Tibial artery (tissue), 4 donors: ENCODE measurements at regions not wholly inside any gene's neighbourhood (a gene's known extent, or its start where the extent isn't known, plus 50 kb on each side); places are given as distances from the start of the nearest gene placed in this dataset.

ENCODE experiments used
- DNase-seq, 2 donors: peaks; one replicate each; pipeline ENCODE4 v3.0.0-alpha.2; 2019
- H3K27ac ChIP-seq, 2 donors: fragments of 200-600 bp; sonication (generic) in 1 of 2; 1 replicate in 1 of 2; 2 replicates in 1 of 2; pipeline ENCODE4 v1.5.1; 2018 to 2019; ENCODE audit warnings: mild to moderate bottlenecking in 1 of 2
- H3K27me3 ChIP-seq, 2 donors: fragments of 200-600 bp; sonication (generic) in 1 of 2; one replicate each; pipeline versions ENCODE4 v1.5.1 to v1.6.0; 2016 to 2019
- H3K36me3 ChIP-seq, 3 donors: fragments of 200-600 bp; sonication (generic) in 2 of 3; one replicate each; pipeline ENCODE4 v1.5.1; 2016 to 2019; ENCODE audit warnings: mild to moderate bottlenecking in 2 of 3
- H3K4me1 ChIP-seq, 4 donors: fragments of 200-600 bp; sonication (generic) in 2 of 4; 1 replicate in 3 of 4; 2 replicates in 1 of 4; pipeline ENCODE4 v1.5.1; 2016 to 2019
- H3K4me3 ChIP-seq, 2 donors: fragments of 200-600 bp; sonication (generic) in 1 of 2; 1 replicate in 1 of 2; 2 replicates in 1 of 2; pipeline ENCODE4 v1.5.1; 2018 to 2019; ENCODE audit warnings: mild to moderate bottlenecking in 2 of 2
- H3K9me3 ChIP-seq, 3 donors: fragments of 200-600 bp; sonication (generic) in 1 of 3; one replicate each; pipeline ENCODE4 v1.5.1; 2016 to 2019
- intact Hi-C: fragments of 100-400 bp; cut with DNase I; formaldehyde crosslinking; loops from one replicate; pipeline ENCODE4 v1.15.0; 2023; ENCODE audit warnings: low total_unique reads
- TF ChIP-seq, protein P1 (sequence below), 2 experiments: fragments of 200-600 bp in 1 of 2; fragments of 450-650 bp in 1 of 2; IDR thresholded peaks; one replicate each; pipeline ENCODE4 v1.5.1; 2017 to 2019; ENCODE audit warnings: antibody characterized with exemption in 2 of 2, mild to moderate bottlenecking in 1 of 2, moderate library complexity in 1 of 2

GRCh38 chr4:82017680-82018079 lies 356.1 kb downstream of the HNRNPD start:
- Histone ChIP-seq H3K4me1 (no peaks in the 10 kb centered on the region), H3K4me3 (no peak overlapping the region), H3K9me3 (no peaks in the 10 kb centered on the region), H3K27ac (no peak overlapping the region), H3K27me3 (no peaks in the 10 kb centered on the region), H3K36me3 (no peaks in the 10 kb centered on the region)
- TF ChIP-seq, protein P1, sequence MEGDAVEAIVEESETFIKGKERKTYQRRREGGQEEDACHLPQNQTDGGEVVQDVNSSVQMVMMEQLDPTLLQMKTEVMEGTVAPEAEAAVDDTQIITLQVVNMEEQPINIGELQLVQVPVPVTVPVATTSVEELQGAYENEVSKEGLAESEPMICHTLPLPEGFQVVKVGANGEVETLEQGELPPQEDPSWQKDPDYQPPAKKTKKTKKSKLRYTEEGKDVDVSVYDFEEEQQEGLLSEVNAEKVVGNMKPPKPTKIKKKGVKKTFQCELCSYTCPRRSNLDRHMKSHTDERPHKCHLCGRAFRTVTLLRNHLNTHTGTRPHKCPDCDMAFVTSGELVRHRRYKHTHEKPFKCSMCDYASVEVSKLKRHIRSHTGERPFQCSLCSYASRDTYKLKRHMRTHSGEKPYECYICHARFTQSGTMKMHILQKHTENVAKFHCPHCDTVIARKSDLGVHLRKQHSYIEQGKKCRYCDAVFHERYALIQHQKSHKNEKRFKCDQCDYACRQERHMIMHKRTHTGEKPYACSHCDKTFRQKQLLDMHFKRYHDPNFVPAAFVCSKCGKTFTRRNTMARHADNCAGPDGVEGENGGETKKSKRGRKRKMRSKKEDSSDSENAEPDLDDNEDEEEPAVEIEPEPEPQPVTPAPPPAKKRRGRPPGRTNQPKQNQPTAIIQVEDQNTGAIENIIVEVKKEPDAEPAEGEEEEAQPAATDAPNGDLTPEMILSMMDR (IDR thresholded peaks at IDR 0.05) = no peak
- intact Hi-C loops = no loop called here
- DNase-seq = no peak

DNA sequence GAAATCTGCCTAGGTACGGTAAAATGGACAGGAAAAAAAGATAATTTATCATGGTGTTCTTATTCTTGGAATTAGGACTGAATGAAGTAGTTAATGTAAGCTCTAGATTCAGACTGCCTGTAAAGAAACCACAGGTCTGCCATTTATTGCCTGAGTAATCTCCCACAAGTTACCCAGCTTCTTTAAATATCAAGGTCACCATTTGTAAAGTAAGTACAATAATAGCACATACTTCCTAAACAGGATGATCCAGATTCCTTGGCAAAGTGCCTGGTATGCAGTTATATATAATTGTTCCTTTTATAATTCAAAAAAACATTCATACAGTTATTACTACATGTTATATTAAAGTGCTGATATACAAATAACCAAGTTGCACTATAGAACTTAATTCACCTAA lies 368.6 kb downstream of the HNRNPD start:
- Histone ChIP-seq H3K36me3 (no peaks in the 10 kb centered on the region), H3K27me3 (peaks cover 0 to 5% of the 10 kb centered on the region in 2 donors), H3K4me3 (no peak overlapping the region), H3K9me3 (no peaks in the 10 kb centered on the region), H3K4me1 (no peaks in the 10 kb centered on the region), H3K27ac (no peak overlapping the region)
- no peak for DNase-seq
- TF ChIP-seq, protein P1 (IDR thresholded peaks at IDR 0.05) = no peak
- intact Hi-C loops = no loop called here

DNA sequence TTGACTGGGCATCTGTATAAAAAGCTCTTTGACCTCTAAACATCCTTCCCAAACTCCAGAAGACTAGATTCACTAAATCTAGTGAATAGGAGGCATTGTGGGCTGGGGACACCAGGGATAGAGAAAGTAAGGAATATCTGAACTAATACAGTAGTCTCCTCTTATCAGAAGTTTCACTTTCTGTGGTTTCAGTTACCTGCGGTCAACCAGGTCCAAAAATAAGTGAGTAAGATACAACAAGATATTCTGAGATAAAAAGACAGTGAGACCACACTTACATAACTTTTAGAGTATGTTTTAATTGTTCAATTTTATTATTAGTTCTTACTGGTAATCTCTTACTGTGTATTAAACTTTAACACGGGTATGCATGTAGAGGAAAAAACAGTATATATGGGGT lies 376.5 kb downstream of the HNRNPD start:
- H3K27me3 ChIP-seq = no peaks in the 10 kb centered on the region
- H3K27ac ChIP-seq = no peak overlapping the region
- no peaks in the 10 kb centered on the region for H3K4me1 ChIP-seq
- TF ChIP-seq, protein P1 (IDR thresholded peaks at IDR 0.05) = no peak
- intact Hi-C loops = no loop called here
- no peaks in the 10 kb centered on the region for H3K36me3 ChIP-seq
- no peak for DNase-seq
- H3K9me3 ChIP-seq = no peaks in the 10 kb centered on the region
- no peak overlapping the region for H3K4me3 ChIP-seq

- Histone ChIP-seq H3K27me3 (no peaks in the 10 kb centered on the region), H3K4me1 (no peaks in the 10 kb centered on the region), H3K27ac (no peak overlapping the region), H3K9me3 (no peaks in the 10 kb centered on the region), H3K4me3 (no peak overlapping the region), H3K36me3 (no peaks in the 10 kb centered on the region)
- intact Hi-C loops = no loop called here
- no peak for DNase-seq
- TF ChIP-seq, protein P1 (IDR thresholded peaks at IDR 0.05) = no peak
Observed at GRCh38 chr4:81990898-81991297, 382.9 kb downstream of the HNRNPD start.

DNA sequence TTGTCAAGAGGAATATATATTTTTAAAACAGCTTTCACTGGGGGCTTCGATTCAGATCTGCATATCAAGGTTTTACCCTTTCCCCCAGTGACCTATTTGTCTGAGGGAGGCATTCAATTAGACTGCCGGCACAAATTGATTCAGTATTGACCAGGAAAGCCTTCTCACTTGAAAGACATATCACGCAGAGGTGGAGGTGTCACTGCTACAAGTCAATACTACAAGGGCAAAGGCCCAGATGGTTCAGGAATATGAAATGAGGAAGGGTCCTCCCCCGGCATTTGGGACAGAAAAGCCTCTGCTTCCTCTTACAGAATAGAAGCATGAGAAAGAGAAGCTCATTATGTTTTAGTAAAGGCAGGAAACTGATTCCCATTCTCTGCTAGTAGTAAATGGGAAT lies 383.6 kb downstream of the HNRNPD start:
- no peaks in the 10 kb centered on the region for H3K36me3 ChIP-seq
- H3K27me3 ChIP-seq = no peaks in the 10 kb centered on the region
- H3K27ac ChIP-seq = no peak overlapping the region
- DNase-seq = no peak
- H3K9me3 ChIP-seq = no peaks in the 10 kb centered on the region
- intact Hi-C loops = no loop called here
- H3K4me3 ChIP-seq = no peak overlapping the region
- H3K4me1 ChIP-seq = no peaks in the 10 kb centered on the region
- TF ChIP-seq, protein P1 (IDR thresholded peaks at IDR 0.05) = no peak

GRCh38 chr4:81989202-81989601 lies 384.6 kb downstream of the HNRNPD start:
- no peak for DNase-seq
- Histone ChIP-seq H3K4me1 (no peaks in the 10 kb centered on the region), H3K4me3 (no peak overlapping the region), H3K36me3 (no peaks in the 10 kb centered on the region), H3K27me3 (no peaks in the 10 kb centered on the region), H3K9me3 (no peaks in the 10 kb centered on the region), H3K27ac (no peak overlapping the region)
- intact Hi-C loops = no loop called here
- TF ChIP-seq, protein P1 (IDR thresholded peaks at IDR 0.05) = no peak
